ENCODE measurements at regions not wholly inside any gene's neighbourhood (a gene's known extent, or its start where the extent isn't known, plus 50 kb on each side); places are given as distances from the start of the nearest gene placed in this dataset.

DNA sequence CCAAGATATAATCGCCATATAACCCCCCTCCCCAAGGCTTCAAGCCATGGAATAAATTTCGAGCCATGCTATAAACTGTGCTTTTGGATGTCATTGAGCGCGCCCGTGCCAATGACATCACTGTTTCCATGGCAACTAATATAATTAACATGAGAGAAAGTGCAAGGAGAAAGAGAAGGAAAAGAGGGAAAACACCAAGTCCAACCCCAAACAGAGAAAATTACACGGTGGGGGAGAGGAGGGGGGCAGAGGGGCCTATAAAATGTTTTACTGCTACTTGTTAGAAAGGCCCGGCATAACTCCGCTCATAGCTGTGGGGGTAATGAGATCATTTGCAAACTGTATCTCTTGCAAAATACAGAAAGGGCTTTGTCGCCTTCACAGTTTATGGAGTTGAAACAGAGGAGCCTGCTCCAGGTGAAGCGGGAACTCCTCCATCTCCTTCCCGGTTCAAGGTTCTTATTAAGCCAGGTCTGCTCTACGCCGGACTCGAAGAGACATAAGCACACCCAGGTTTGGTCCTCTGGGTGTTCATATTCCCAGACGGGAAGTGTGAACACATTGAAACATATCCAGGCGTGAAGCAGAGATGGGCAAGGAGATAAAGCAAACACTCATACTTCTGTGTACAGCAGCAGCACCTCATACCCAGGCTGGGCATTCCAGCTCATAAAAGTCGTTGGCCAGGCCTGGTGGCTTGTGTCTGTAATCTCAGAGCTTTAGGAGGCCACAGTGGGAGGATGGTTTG lies 99.1 kb upstream of the MAP1LC3B2 start:
- TF ChIP-seq, protein P1, sequence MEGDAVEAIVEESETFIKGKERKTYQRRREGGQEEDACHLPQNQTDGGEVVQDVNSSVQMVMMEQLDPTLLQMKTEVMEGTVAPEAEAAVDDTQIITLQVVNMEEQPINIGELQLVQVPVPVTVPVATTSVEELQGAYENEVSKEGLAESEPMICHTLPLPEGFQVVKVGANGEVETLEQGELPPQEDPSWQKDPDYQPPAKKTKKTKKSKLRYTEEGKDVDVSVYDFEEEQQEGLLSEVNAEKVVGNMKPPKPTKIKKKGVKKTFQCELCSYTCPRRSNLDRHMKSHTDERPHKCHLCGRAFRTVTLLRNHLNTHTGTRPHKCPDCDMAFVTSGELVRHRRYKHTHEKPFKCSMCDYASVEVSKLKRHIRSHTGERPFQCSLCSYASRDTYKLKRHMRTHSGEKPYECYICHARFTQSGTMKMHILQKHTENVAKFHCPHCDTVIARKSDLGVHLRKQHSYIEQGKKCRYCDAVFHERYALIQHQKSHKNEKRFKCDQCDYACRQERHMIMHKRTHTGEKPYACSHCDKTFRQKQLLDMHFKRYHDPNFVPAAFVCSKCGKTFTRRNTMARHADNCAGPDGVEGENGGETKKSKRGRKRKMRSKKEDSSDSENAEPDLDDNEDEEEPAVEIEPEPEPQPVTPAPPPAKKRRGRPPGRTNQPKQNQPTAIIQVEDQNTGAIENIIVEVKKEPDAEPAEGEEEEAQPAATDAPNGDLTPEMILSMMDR (IDR thresholded peaks at IDR 0.05; ENCODE audit: poor library complexity), result no peak
- TF ChIP-seq EZH2 (IDR thresholded peaks at IDR 0.05; ENCODE audit: borderline replicate concordance), result no peak

Data from hepatocyte (in vitro differentiated cells).